ENCODE measurements at regions not wholly inside any gene's neighbourhood (a gene's known extent, or its start where the extent isn't known, plus 50 kb on each side); places are given as distances from the start of the nearest gene placed in this dataset.
A peak's percentile ranks its signal among the peaks of the same experiment; 100 is the strongest.

GRCh38 chr17:83150369-83151055 lies 71.1 kb downstream of the METRNL start:
- Histone ChIP-seq H2AK5ac (ENCODE audit: low read depth, low read length) (no peak overlapping the region), H3K9me3 (replicated peaks in 1 of 2; ENCODE audit: control insufficient read depth in 2 of 2, insufficient read depth in 1 of 2, low read depth in 1 of 2, low read length in 2 of 2) (peaks cover 4 to 10% of the 10 kb centered on the region in 2 donors), H2BK120ac (ENCODE audit: low read depth, low read length) (no peak overlapping the region), H3K27me3 (ENCODE audit: control insufficient read depth in 3 of 3, insufficient read depth in 3 of 3, low read depth in 1 of 3, low read length in 3 of 3) (no peaks in the 10 kb centered on the region), H3K4me1 (ENCODE audit: control insufficient read depth in 2 of 2, insufficient read depth in 1 of 2, low read depth in 1 of 2, low read length in 2 of 2) (peaks cover 0 to 7% of the 10 kb centered on the region in 2 donors), H3K4me2 (ENCODE audit: insufficient read depth, low read length, poor library complexity, severe bottlenecking) (no peak overlapping the region), H3K36me3 (replicated peaks in 1 of 2; ENCODE audit: control insufficient read depth in 2 of 2, insufficient read depth in 2 of 2, low read length in 2 of 2) (no peaks in the 10 kb centered on the region), H2BK12ac (ENCODE audit: low read length) (no peak overlapping the region), H3K18ac (ENCODE audit: low read length) (no peak overlapping the region), H3K27ac (replicated peaks; ENCODE audit: low read length) (no peak overlapping the region), H3K4me3 (ENCODE audit: low read length in 2 of 2) (no peak overlapping the region), H4K8ac (ENCODE audit: low read depth, low read length) (no peak overlapping the region), H2AFZ (ENCODE audit: low read length) (no peak overlapping the region), H3K79me1 (ENCODE audit: low read depth, low read length) (no peaks in the 10 kb centered on the region), H3K23ac (ENCODE audit: low read depth, low read length, poor library complexity) (no peak overlapping the region), H2BK5ac (ENCODE audit: low read length) (no peak overlapping the region), H3K4ac (ENCODE audit: low read length) (no peak overlapping the region), H3K14ac (ENCODE audit: low read length) (no peak overlapping the region), H3K9ac (ENCODE audit: low read depth, low read length, poor library complexity) (no peak overlapping the region), H4K91ac (ENCODE audit: low read depth, low read length, poor library complexity) (no peak overlapping the region), H2BK15ac (ENCODE audit: low read length) (no peak overlapping the region)
- no peak for DNase-seq (ENCODE audit: low spot score)
- WGBS, 2 donors (ENCODE audit: extremely low coverage in 2 of 2, insufficient read length in 2 of 2, insufficient replicate concordance in 1 of 2) = no CpG with 5 or more reads among the region's 10 CpGs

- Histone ChIP-seq H4K91ac (ENCODE audit: low read depth, low read length, poor library complexity) (no peak overlapping the region), H3K4me3 (ENCODE audit: low read length in 2 of 2) (no peak overlapping the region), H3K9me3 (replicated peaks in 1 of 2; ENCODE audit: control insufficient read depth in 2 of 2, insufficient read depth in 1 of 2, low read depth in 1 of 2, low read length in 2 of 2) (peaks cover 4 to 11% of the 10 kb centered on the region in 2 donors), H2AK5ac (ENCODE audit: low read depth, low read length) (no peak overlapping the region), H2BK5ac (ENCODE audit: low read length) (no peak overlapping the region), H2BK120ac (ENCODE audit: low read depth, low read length) (no peak overlapping the region), H2BK15ac (ENCODE audit: low read length) (no peak overlapping the region), H3K4me1 (ENCODE audit: control insufficient read depth in 2 of 2, insufficient read depth in 1 of 2, low read depth in 1 of 2, low read length in 2 of 2) (peaks cover 0 to 7% of the 10 kb centered on the region in 2 donors), H3K27ac (replicated peaks; ENCODE audit: low read length) (no peak overlapping the region), H2AFZ (ENCODE audit: low read length) (peak overlapping the region; percentile 67), H3K18ac (ENCODE audit: low read length) (peak overlapping the region; percentile 16), H3K4ac (ENCODE audit: low read length) (no peak overlapping the region), H3K23ac (ENCODE audit: low read depth, low read length, poor library complexity) (no peak overlapping the region), H3K79me1 (ENCODE audit: low read depth, low read length) (no peaks in the 10 kb centered on the region), H3K14ac (ENCODE audit: low read length) (no peak overlapping the region), H2BK12ac (ENCODE audit: low read length) (peak overlapping the region; percentile 43), H4K8ac (ENCODE audit: low read depth, low read length) (no peak overlapping the region), H3K4me2 (ENCODE audit: insufficient read depth, low read length, poor library complexity, severe bottlenecking) (no peak overlapping the region), H3K9ac (ENCODE audit: low read depth, low read length, poor library complexity) (no peak overlapping the region), H3K36me3 (replicated peaks in 1 of 2; ENCODE audit: control insufficient read depth in 2 of 2, insufficient read depth in 2 of 2, low read length in 2 of 2) (no peaks in the 10 kb centered on the region), H3K27me3 (ENCODE audit: control insufficient read depth in 3 of 3, insufficient read depth in 3 of 3, low read depth in 1 of 3, low read length in 3 of 3) (no peaks in the 10 kb centered on the region)
- no peak for DNase-seq (ENCODE audit: low spot score)
- WGBS, 2 donors (ENCODE audit: extremely low coverage in 2 of 2, insufficient read length in 2 of 2, insufficient replicate concordance in 1 of 2) = no CpG with 5 or more reads among the region's 16 CpGs
These were observed 71.6 kb downstream of the METRNL start for GRCh38 chr17:83151056-83151441.

- no CpG with 5 or more reads among the region's 32 CpGs for WGBS, 2 donors (ENCODE audit: extremely low coverage in 2 of 2, insufficient read length in 2 of 2, insufficient replicate concordance in 1 of 2)
These were observed 72.2 kb downstream of the METRNL start for GRCh38 chr17:83151442-83152226.

GRCh38 chr17:83152227-83152744 lies 72.9 kb downstream of the METRNL start:
- no peak overlapping the region for H2AK5ac ChIP-seq (ENCODE audit: low read depth, low read length)
- peak overlapping the region; percentile 67 for H2AFZ ChIP-seq (ENCODE audit: low read length)
- no peak overlapping the region for H3K14ac ChIP-seq (ENCODE audit: low read length)
- WGBS, 2 donors (ENCODE audit: extremely low coverage in 2 of 2, insufficient read length in 2 of 2, insufficient replicate concordance in 1 of 2) = no CpG with 5 or more reads among the region's 31 CpGs
- H3K27me3 ChIP-seq (ENCODE audit: control insufficient read depth in 3 of 3, insufficient read depth in 3 of 3, low read depth in 1 of 3, low read length in 3 of 3) = no peaks in the 10 kb centered on the region
- peak overlapping the region; percentile 11 for H2BK5ac ChIP-seq (ENCODE audit: low read length)
- H2BK12ac ChIP-seq (ENCODE audit: low read length) = no peak overlapping the region
- H3K9ac ChIP-seq (ENCODE audit: low read depth, low read length, poor library complexity) = no peak overlapping the region
- peaks cover 0 to 7% of the 10 kb centered on the region in 2 donors for H3K4me1 ChIP-seq (ENCODE audit: control insufficient read depth in 2 of 2, insufficient read depth in 1 of 2, low read depth in 1 of 2, low read length in 2 of 2)
- H3K18ac ChIP-seq (ENCODE audit: low read length) = no peak overlapping the region
- H2BK120ac ChIP-seq (ENCODE audit: low read depth, low read length) = no peak overlapping the region
- no peak overlapping the region for H3K27ac ChIP-seq (replicated peaks; ENCODE audit: low read length)
- no peak overlapping the region for H3K4me2 ChIP-seq (ENCODE audit: insufficient read depth, low read length, poor library complexity, severe bottlenecking)
- no peak overlapping the region for H3K4ac ChIP-seq (ENCODE audit: low read length)
- no peak overlapping the region for H4K8ac ChIP-seq (ENCODE audit: low read depth, low read length)
- no peaks in the 10 kb centered on the region for H3K79me1 ChIP-seq (ENCODE audit: low read depth, low read length)
- no peaks in the 10 kb centered on the region for H3K36me3 ChIP-seq (replicated peaks in 1 of 2; ENCODE audit: control insufficient read depth in 2 of 2, insufficient read depth in 2 of 2, low read length in 2 of 2)
- peaks cover 0 to 11% of the 10 kb centered on the region in 2 donors for H3K9me3 ChIP-seq (replicated peaks in 1 of 2; ENCODE audit: control insufficient read depth in 2 of 2, insufficient read depth in 1 of 2, low read depth in 1 of 2, low read length in 2 of 2)
- no peak overlapping the region for H3K4me3 ChIP-seq (ENCODE audit: low read length in 2 of 2)
- H4K91ac ChIP-seq (ENCODE audit: low read depth, low read length, poor library complexity) = no peak overlapping the region
- H2BK15ac ChIP-seq (ENCODE audit: low read length) = no peak overlapping the region
- DNase-seq (ENCODE audit: low spot score) = no peak
- peak overlapping the region; percentile 34 for H3K23ac ChIP-seq (ENCODE audit: low read depth, low read length, poor library complexity)

More at GRCh38 chr17:83151442-83152226, 72.2 kb downstream of the METRNL start:
- H3K4me2 ChIP-seq (ENCODE audit: insufficient read depth, low read length, poor library complexity, severe bottlenecking) = no peak overlapping the region
- no peak overlapping the region for H2BK120ac ChIP-seq (ENCODE audit: low read depth, low read length)
- H3K9me3 ChIP-seq (replicated peaks in 1 of 2; ENCODE audit: control insufficient read depth in 2 of 2, insufficient read depth in 1 of 2, low read depth in 1 of 2, low read length in 2 of 2) = peaks cover 0 to 11% of the 10 kb centered on the region in 2 donors
- H2AK5ac ChIP-seq (ENCODE audit: low read depth, low read length) = no peak overlapping the region
- no peak overlapping the region for H3K4me3 ChIP-seq (ENCODE audit: low read length in 2 of 2)
- H3K79me1 ChIP-seq (ENCODE audit: low read depth, low read length) = no peaks in the 10 kb centered on the region
- no peak overlapping the region for H3K14ac ChIP-seq (ENCODE audit: low read length)
- H4K91ac ChIP-seq (ENCODE audit: low read depth, low read length, poor library complexity) = no peak overlapping the region
- H3K18ac ChIP-seq (ENCODE audit: low read length) = peak overlapping the region; percentile 16
- H3K27ac ChIP-seq (replicated peaks; ENCODE audit: low read length) = no peak overlapping the region
- peak overlapping the region; percentile 43 for H2BK12ac ChIP-seq (ENCODE audit: low read length)
- peak overlapping the region; percentile 11 for H2BK5ac ChIP-seq (ENCODE audit: low read length)
- no peak overlapping the region for H4K8ac ChIP-seq (ENCODE audit: low read depth, low read length)
- no peak overlapping the region for H2BK15ac ChIP-seq (ENCODE audit: low read length)
- peaks cover 0 to 7% of the 10 kb centered on the region in 2 donors for H3K4me1 ChIP-seq (ENCODE audit: control insufficient read depth in 2 of 2, insufficient read depth in 1 of 2, low read depth in 1 of 2, low read length in 2 of 2)
- no peak for DNase-seq (ENCODE audit: low spot score)
- H2AFZ ChIP-seq (ENCODE audit: low read length) = peak overlapping the region; percentile 67
- no peak overlapping the region for H3K4ac ChIP-seq (ENCODE audit: low read length)
- H3K27me3 ChIP-seq (ENCODE audit: control insufficient read depth in 3 of 3, insufficient read depth in 3 of 3, low read depth in 1 of 3, low read length in 3 of 3) = no peaks in the 10 kb centered on the region
- no peaks in the 10 kb centered on the region for H3K36me3 ChIP-seq (replicated peaks in 1 of 2; ENCODE audit: control insufficient read depth in 2 of 2, insufficient read depth in 2 of 2, low read length in 2 of 2)
- H3K23ac ChIP-seq (ENCODE audit: low read depth, low read length, poor library complexity) = peak overlapping the region; percentile 34
- no peak overlapping the region for H3K9ac ChIP-seq (ENCODE audit: low read depth, low read length, poor library complexity)

Data from neuronal stem cell (in vitro differentiated cells).